ENCODE measurements at regions not wholly inside any gene's neighbourhood (a gene's known extent, or its start where the extent isn't known, plus 50 kb on each side); places are given as distances from the start of the nearest gene placed in this dataset.

GRCh38 chr6:170135461-170135820, 155.4 kb downstream of the DLL1 start:
- Histone ChIP-seq H3K4me3 (no peak overlapping the region), H3K9me3 (peaks cover 0 to 6% (median 0%) of the 10 kb centered on the region in 4 donors), H3K4me1 (peaks cover 4 to 28% (median 11%) of the 10 kb centered on the region in 4 donors), H3K36me3 (no peaks in the 10 kb centered on the region), H3K27ac (no peak overlapping the region), H3K27me3 (no peaks in the 10 kb centered on the region)
- 82 to 90% methylated on average over 16 of the region's 16 CpGs for WGBS, 2 donors
- ATAC-seq (ENCODE audit: low FRiP score in 2 of 2) (no peak), DNase-seq (peak in 1 of 2 donors; percentile 17)
- TF ChIP-seq CTCF (IDR thresholded peaks at IDR 0.05): no peak
- no peak for TF ChIP-seq POLR2A (IDR thresholded peaks at IDR 0.05)
- TF ChIP-seq POLR2AphosphoS5 (IDR thresholded peaks at IDR 0.05): no peak
- TF ChIP-seq EP300 (IDR thresholded peaks at IDR 0.05): no peak

- ATAC-seq (ENCODE audit: low FRiP score in 2 of 2): no peak
- no peak for TF ChIP-seq EP300 (IDR thresholded peaks at IDR 0.05)
- TF ChIP-seq POLR2AphosphoS5 (IDR thresholded peaks at IDR 0.05): no peak
- no peak for TF ChIP-seq CTCF (IDR thresholded peaks at IDR 0.05)
- no peak for TF ChIP-seq POLR2A (IDR thresholded peaks at IDR 0.05)
- H3K4me3 ChIP-seq: no peak overlapping the region
- H3K36me3 ChIP-seq: no peaks in the 10 kb centered on the region
- H3K4me1 ChIP-seq: peaks cover 5 to 34% (median 14%) of the 10 kb centered on the region in 4 donors
- H3K27me3 ChIP-seq: no peaks in the 10 kb centered on the region
- H3K9me3 ChIP-seq: peaks cover 0 to 6% (median 0%) of the 10 kb centered on the region in 4 donors
- 88 to 91% methylated on average over 26 to 31 of the region's 31 CpGs for WGBS, 2 donors
- peak; percentile 18 to 42 for DNase-seq
- H3K27ac ChIP-seq: no peak overlapping the region
These were observed 156.1 kb downstream of the DLL1 start for GRCh38 chr6:170134471-170135440.

DNA sequence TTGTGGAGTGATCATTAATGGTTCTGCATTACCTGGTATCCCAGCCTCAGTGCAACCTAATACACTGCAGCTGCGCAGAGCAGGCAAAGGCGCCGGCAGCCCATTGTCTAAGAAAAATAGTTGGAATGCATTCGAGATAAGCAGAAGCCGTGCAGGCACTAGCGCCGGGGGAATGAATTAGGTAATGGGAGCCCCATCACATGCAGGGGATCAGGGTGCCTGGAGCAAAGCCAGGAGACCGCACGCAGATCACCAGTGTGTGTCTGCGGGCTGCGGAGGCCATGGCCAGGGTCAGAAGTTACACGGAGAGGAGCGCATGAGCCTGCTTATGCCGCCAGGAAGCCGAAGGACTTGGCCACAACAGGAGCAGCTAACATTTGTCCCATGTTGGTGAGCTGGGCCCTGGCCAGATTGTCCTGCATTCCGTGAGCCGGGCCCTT, 156.8 kb downstream of the DLL1 start:
- DNase-seq (peak; percentile 18 to 45), ATAC-seq (ENCODE audit: low FRiP score in 2 of 2) (no peak)

DNA sequence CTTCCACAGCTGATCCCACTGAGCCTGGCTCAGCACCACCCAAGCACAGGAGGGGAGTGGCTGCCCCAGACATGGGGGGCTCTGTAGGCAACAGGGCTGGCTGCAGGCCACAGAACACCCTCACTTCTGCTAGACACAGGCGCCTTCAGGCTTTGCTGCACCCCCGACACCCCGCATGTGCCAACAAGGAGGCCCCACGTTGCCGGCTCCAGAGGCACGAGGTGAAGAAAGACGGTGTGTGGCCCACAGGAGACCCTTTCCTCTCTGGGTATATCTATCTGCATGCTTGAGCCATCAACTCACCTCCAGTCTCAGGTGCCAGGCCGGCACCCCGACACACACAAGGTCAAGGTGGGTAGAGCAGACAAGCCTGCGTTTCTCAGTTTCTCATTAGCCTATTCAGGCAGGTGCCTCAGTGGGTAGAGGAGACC, 158.3 kb downstream of the DLL1 start:
- TF ChIP-seq POLR2A (IDR thresholded peaks at IDR 0.05) (no peak), POLR2AphosphoS5 (IDR thresholded peaks at IDR 0.05) (no peak), EP300 (IDR thresholded peaks at IDR 0.05) (no peak)
- H3K27ac ChIP-seq: no peak overlapping the region
- no peaks in the 10 kb centered on the region for H3K36me3 ChIP-seq
- peaks cover 0 to 6% (median 0%) of the 10 kb centered on the region in 4 donors for H3K9me3 ChIP-seq
- 90 to 96% methylated on average over 4 to 10 of the region's 10 CpGs for WGBS, 2 donors
- DNase-seq (peak; percentile 15 to 50), ATAC-seq (ENCODE audit: low FRiP score in 2 of 2) (no peak)
- no peaks in the 10 kb centered on the region for H3K27me3 ChIP-seq
- H3K4me3 ChIP-seq: no peak overlapping the region
- H3K4me1 ChIP-seq: peaks cover 0 to 34% (median 16%) of the 10 kb centered on the region in 4 donors

More for the DNA sequence above, 156.8 kb downstream of the DLL1 start:
- WGBS, 2 donors: 54 to 81% methylated on average over 16 to 17 of the region's 17 CpGs
- Histone ChIP-seq H3K36me3 (no peaks in the 10 kb centered on the region), H3K27ac (no peak overlapping the region), H3K27me3 (no peaks in the 10 kb centered on the region), H3K4me3 (no peak overlapping the region), H3K4me1 (peaks cover 5 to 41% (median 19%) of the 10 kb centered on the region in 4 donors), H3K9me3 (peaks cover 0 to 6% (median 0%) of the 10 kb centered on the region in 4 donors)
- TF ChIP-seq POLR2AphosphoS5 (IDR thresholded peaks at IDR 0.05) (no peak), POLR2A (IDR thresholded peaks at IDR 0.05) (no peak), EP300 (IDR thresholded peaks at IDR 0.05) (no peak), CTCF (IDR thresholded peaks at IDR 0.05) (no peak)

DNA sequence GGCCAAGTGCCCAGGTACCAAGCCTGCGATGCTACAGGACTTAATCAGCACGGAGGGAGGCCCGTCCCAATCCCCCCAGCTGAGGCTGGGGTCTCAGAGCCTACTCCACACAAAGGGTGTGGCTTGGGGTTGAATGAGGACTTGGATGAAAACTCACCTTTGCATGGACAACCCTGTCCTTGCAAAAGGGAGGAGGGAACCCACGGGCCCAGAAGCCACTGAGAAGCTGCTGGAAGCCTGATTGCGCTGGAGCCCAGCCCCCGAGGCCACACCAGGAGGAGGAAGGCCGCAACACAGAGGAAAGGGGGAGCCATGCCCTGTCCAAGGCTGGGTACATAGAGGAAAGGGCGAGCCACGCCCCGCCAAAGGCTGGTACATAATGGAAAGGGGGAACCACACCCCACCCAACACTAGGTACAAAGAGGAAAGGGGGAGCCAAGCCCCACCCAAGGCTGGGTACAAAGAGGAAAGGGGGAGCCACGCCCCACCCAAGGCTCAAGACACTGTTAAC, 158.8 kb downstream of the DLL1 start:
- Histone ChIP-seq H3K4me3 (no peak overlapping the region), H3K36me3 (no peaks in the 10 kb centered on the region), H3K4me1 (peaks cover 0 to 31% (median 15%) of the 10 kb centered on the region in 4 donors), H3K27me3 (no peaks in the 10 kb centered on the region), H3K27ac (no peak overlapping the region), H3K9me3 (peaks cover 0 to 4% (median 0%) of the 10 kb centered on the region in 4 donors)
- no peak for ATAC-seq (ENCODE audit: low FRiP score in 2 of 2)
- DNase-seq: peak; percentile 12 to 47
- TF ChIP-seq CTCF (IDR thresholded peaks at IDR 0.05) (no peak), EP300 (IDR thresholded peaks at IDR 0.05) (no peak), POLR2AphosphoS5 (IDR thresholded peaks at IDR 0.05) (no peak), POLR2A (IDR thresholded peaks at IDR 0.05) (no peak)
- 91 to 93% methylated on average over 2 to 11 of the region's 11 CpGs for whole genome bisulfite sequencing, 2 donors

Data from upper lobe of left lung (tissue), 6 donors.